ENCODE measurements at regions not wholly inside any gene's neighbourhood (a gene's known extent, or its start where the extent isn't known, plus 50 kb on each side); places are given as distances from the start of the nearest gene placed in this dataset.

DNA sequence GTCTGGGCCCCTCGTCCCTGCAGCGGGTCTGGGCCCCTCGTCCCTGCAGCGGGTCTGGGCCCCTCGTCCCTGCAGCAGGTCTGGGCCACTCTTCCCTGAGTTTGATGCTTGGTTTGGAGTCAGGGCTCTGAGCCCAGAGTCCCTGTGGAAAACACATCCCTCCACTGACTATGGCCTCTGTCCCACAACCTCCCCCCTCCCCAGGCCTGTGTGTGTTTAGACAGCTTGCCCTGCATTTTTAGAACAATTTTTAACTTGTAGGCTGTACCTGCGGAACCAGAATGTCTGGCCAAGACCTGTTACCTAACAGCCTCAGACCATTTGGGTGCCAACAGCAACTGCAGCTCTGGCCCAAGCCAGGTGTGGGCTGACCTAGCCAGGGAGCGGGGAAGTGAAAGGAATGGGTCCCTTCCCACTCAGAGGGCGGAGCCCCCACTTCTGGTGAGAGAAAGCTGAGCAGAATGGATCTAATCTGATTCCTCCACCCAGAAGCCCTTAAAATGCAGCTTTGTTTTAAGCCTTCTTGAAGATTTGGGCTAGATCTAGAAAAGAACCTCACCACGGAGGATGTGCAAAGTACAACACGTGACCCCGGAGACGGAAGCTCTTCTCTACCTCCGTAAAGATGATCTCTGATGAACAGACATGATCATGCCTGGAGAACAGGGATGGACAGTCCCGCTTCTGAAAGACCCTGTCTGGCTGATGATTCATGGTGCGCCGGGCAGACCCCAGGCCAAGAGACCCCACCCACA, 60.5 kb upstream of the TFRC start (continued):
- TF ChIP-seq CXXC5 (CRISPR knock-in tag; IDR thresholded peaks at IDR 0.05) = peak; percentile 40
- peak; percentile 14; the same call in 1 of the 2 replicates for TF ChIP-seq ELF1 (tag; IDR thresholded peaks at IDR 0.05)
- no peak for TF ChIP-seq ARHGAP35 (IDR thresholded peaks at IDR 0.05; ENCODE audit: partially characterized antibody)
- no peak for TF ChIP-seq EP300 (IDR thresholded peaks at IDR 0.05; ENCODE audit: low read length)
- TF ChIP-seq POLR2A (conservative IDR thresholded peaks at IDR 0.05) = 0 out of 2 replicates have a peak, but pooled peaks have one; percentile 23
- TF ChIP-seq ATF6 (CRISPR knock-in tag; IDR thresholded peaks at IDR 0.05) = no peak
- TF ChIP-seq ZNF224 (CRISPR knock-in tag; IDR thresholded peaks at IDR 0.05) = no peak
- TF ChIP-seq TEAD4 (IDR thresholded peaks at IDR 0.05; ENCODE audit: low read length) = no peak
- peak; percentile 45; the same call in 1 of the 2 replicates for TF ChIP-seq TEAD4 (CRISPR knock-in tag; IDR thresholded peaks at IDR 0.05; ENCODE audit: borderline replicate concordance)
- peak; percentile 1; the same call in 1 of the 2 replicates for TF ChIP-seq CREM (IDR thresholded peaks at IDR 0.05; ENCODE audit: low read depth)
- no peak for TF ChIP-seq ZNF76 (CRISPR knock-in tag; IDR thresholded peaks at IDR 0.05; ENCODE audit: borderline replicate concordance)
- peak in 1 of 2 experiments; percentile 9; a peak in 2 of 4 replicates for TF ChIP-seq TBL1XR1 (IDR thresholded peaks at IDR 0.05; ENCODE audit: low read length in 2 of 2)
- peak; percentile 17; the same call in 1 of the 2 replicates for TF ChIP-seq GMEB1 (CRISPR knock-in tag; IDR thresholded peaks at IDR 0.05)
- TF ChIP-seq ERF (CRISPR knock-in tag; IDR thresholded peaks at IDR 0.05) = 0 out of 2 replicates have a peak, but pooled peaks have one; percentile 40
- peak; percentile 74; the same call in 1 of the 2 replicates for TF ChIP-seq NFRKB (IDR thresholded peaks at IDR 0.05; ENCODE audit: low read depth)
- TF ChIP-seq XRCC4 (IDR thresholded peaks at IDR 0.05; ENCODE audit: extremely low read depth, insufficient read depth, insufficient read length) = no peak
- no peak; the same call in 1 of the 2 replicates for TF ChIP-seq ZNF175 (CRISPR knock-in tag; IDR thresholded peaks at IDR 0.05; ENCODE audit: low read depth)
- TF ChIP-seq ZBTB43 (CRISPR knock-in tag; IDR thresholded peaks at IDR 0.05) = no peak
- no peak for TF ChIP-seq HOXB6 (CRISPR knock-in tag; IDR thresholded peaks at IDR 0.05; ENCODE audit: borderline replicate concordance)
- TF ChIP-seq THAP7 (CRISPR knock-in tag; IDR thresholded peaks at IDR 0.05) = 0 out of 2 replicates have a peak, but pooled peaks have one; percentile 39
- no peak for TF ChIP-seq NFIX (CRISPR knock-in tag; IDR thresholded peaks at IDR 0.05; ENCODE audit: low read depth)

All from K562 (cell line).